GM21576 (cell line): ENCODE measurements at regions not wholly inside any gene's neighbourhood (a gene's known extent, or its start where the extent isn't known, plus 50 kb on each side); places are given as distances from the start of the nearest gene placed in this dataset.

Source experiments
- ATAC-seq: cut with Tn5 transposase; IDR thresholded peaks from one replicate; pipeline ENCODE4 v1.9.1; 2021; ENCODE audit warnings: mild to moderate bottlenecking, moderate library complexity; ENCODE audit not compliant: unreplicated experiment

DNA sequence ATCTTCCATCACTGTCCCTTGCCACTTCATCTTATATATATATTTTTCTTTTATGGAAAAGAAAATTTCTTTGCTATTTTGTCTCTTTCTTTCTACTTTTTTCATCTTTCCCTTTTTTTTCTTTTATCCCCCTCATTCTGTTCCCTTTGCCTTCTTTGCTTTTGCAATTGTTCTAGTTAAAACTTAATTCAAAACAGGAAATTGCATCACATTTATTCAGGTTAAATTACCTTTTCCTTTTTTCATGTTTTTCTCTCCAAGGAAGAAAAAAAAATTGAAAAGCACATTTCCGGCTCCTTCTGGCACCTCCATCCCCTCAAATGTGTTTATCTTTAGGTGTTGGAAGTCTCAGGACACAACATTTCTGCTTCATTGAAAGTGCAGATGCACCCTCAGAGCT lies 176.9 kb downstream of the FGF1 start:
- no peak for ATAC-seq

DNA sequence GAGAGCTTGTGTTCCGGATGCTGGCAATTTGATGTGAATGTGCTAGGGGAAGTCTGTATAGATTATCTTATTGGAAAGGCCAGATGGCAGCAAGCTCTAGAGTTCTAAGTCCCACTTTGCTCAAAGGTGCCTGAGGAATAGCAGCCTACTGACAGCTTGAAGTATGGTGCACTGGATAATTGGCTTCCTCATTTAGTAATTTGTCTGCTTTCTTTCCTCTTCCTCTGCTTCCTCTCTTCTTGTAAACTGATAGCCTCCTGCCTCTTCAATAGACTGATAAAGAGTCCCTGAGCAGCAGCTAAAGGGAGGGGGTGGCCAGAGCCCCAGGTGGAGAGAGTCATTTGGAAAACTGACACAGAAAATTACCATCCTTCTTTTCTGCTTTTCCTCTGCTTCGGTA lies 177.3 kb downstream of the FGF1 start:
- ATAC-seq = no peak

DNA sequence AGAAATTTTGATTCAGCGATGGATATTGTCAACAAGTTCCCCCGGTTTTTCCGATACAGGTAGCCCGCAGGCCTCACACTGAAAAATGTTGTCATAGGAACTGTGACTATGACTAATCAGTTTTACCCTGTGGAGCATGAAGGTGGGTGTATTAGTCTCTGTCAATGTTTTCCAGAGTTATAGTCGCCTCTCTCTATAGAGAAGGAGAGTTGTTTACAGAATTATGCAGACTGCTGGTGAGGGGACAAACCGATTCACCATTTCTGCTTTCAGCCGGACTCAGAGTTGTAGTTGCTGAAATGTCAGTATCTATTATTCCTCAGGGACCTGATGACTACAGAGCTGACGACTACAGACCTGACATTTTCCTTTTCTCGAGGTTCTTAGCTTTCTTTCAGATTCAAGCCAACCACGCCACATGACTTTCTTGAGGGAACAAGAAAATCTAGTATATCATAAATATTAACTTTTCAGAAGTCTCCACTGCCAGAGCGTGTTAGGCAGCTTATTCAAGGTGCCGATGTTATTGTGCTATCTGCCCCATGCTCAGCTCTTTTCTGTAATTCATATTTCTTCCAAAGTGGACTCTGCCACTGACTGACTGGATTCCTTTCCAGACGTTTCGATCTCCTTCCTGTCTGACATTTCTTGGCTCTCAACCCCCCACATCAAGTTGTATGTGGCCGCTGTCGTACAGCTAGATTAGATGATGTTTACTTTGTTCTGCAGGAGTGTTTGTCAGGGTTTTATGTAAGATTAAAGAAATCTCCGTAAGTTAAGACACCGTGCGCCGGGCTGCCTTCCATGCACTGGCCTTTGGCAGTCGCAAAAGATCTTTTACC lies 178.1 kb downstream of the FGF1 start:
- no peak for ATAC-seq

DNA sequence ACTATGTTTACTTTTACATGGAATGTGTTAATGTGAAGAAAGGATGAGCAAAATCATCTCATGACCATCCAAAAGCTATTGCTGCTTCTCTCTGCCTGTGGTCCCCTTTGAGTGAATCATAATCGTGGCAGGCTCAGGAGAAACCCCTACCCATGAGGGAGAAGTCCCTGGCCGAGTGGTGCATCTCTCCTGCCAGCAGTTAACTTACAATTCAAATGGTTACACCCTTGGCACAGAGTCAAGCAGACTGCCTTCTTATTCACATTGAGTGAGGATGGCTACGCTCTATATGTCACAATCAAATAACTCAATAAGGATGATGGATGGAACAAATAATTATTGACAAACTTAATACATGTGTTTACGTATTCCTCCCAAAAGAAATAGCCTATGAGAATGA lies 179.1 kb downstream of the FGF1 start:
- no peak for ATAC-seq

DNA sequence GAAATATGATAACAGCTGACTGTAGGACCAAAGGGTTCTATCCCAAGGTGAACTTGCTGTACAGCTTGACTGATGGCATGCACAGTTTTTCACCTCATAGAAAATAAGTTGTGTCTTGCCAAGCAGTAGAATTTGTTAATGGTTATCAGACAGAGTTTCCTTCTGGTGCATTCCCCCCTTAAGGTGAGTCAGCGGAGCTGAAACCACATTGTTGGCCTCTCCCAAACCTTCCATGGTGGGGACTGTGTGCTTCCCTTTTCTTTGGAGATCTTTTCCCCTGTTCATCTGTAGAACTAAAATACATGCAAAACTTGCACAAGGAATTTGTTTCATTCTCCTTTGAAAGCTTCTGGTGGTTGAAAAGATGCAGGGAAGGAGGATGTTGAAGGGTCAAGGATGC lies 179.8 kb downstream of the FGF1 start:
- ATAC-seq = no peak

DNA sequence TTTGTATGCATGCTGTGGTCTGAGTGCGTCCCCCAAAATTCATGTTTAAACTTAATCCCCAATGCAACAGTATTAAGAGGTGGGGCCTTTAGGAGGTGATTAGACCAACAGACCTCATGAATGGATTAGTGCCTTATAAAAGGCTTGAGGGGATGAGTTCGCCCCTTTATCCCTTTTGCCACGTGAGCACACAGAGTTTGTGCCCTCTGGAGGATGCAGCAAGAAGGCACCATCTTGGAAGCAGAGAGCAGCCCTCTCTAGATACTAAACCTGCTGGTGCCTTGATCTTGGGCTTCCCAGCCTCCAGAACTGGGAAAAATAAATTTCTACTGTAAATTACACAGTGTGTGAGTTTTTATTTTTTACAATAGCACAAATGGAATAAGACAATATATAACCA lies 177.1 kb upstream of the SPRY4 start:
- ATAC-seq = no peak

DNA sequence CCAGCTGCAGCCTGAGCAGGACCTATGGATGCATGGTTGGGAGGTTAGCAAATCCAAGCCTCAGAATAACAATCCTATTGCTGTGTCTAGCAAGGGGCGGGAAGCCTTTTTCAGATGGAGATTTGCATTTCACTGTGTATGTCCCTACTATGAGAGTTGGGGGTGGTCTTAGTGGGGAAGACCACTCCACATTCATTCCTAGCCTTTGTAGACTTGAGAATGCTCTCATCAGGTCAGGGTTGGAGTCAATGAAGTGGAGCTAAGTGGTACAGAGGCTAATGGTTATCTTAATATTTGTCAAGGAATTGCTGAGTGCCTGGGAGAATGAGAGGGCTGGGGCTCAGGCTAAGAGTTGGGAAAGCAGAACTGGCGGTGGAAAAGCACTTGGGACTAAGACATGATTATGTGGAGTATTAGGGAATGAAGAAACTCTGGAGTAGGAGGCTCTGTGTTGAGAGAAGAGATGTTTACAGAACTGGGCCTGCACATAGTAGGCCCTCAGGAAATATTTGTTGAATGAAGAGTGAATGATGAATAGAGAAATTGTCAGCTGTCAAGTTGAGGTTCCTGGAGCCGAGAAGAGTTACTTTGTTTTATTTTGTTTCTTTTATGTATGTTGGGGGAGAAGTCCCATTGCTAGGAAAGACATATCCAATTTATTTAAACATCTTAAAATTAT lies 175.5 kb upstream of the SPRY4 start:
- ATAC-seq = no peak

DNA sequence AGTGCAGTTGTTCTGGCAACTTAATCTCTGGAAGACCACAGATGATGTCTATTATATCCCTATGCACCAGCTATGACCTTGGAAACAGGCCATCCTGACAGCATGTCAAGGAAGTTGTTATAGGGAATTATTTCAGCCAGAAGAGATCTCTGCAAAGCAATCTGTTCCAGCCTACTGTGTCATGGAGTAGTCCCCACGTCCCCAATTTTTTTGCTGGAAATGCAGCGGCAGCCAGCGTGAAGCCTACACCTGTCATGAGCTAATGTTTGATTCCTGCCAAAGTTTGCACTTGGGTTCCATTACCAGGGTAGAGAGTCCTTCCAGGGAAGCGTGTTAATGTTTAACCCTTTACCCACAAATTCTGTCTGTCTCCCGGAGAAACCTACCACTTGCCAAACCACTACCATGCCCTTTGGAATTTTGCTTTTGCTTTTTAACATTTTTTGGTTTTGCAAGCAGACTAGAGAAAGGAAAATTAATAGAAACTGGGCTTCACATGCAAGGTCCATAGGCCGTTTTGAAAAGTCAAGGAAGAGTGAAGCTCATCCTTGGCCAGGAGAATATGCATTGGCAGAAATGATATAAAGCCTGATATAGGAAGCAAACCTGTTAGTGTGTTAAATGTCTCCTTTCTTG lies 174.9 kb upstream of the SPRY4 start:
- no peak for ATAC-seq

DNA sequence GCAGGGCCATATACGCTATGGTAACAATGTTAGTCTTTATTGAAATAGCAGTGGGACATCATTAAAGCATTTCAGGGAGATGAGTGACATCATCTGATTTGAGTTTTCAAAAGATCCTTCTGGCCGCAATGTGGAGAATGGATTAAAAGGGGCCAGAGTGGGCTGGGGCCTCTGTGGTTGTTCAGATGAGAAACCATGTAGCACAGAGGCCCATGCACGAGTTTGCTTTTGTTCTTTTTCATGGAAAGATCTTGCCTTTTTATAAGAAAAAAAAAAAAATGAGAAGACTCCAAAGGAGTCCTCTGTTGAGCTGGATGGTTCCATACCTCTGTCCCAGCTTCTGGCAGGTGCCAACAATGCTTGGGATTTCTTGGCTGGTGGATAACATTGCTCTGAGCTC lies 173.5 kb upstream of the SPRY4 start:
- ATAC-seq = no peak

DNA sequence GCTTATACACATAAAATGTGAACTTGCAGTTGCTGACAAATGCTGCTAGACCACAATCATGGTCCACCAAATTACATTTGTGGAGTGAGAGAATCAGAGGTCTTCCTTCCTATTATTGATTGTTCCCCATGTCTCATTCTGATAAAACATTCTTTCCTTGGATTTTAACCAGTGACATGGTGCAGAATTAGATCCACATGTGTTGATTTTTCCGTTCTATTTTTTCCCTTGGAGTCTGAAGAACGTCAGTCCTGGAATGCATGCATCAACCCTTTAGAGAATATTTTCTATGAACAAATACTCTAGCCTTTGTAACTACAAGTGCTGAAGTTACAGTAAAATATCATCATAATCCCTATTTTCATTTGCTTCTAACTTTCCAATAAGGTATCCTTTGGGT lies 170.7 kb upstream of the SPRY4 start:
- ATAC-seq = no peak

DNA sequence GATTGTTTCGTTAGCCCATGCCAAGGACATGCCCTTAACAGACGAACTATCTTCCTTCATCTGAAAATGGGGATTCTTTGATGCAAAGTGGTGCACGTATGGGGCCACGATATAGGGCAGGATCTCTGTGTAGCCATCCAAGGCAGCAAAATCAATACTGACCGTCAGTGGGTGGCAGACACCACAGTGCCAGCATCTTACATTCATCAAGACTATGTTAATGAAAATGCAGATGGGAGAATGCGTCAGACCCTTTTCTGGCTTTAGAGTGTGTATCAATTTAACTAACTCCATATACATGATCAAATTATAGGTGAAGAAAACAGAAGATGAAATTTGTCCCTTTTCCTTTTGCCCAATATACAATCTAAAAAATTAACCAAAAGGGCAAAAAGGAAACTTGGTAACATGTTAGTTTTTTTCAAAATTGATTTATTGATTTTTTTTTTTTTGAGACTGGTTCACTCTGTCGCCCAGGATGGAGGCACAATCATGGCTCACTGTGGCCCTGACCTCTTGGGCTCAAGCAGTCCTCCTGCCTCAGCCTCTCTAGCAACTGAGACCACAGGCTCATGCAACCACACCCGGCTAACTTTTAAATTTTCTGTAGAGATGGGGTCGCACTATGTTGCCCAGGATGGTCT lies 169.2 kb upstream of the SPRY4 start:
- no peak for ATAC-seq

DNA sequence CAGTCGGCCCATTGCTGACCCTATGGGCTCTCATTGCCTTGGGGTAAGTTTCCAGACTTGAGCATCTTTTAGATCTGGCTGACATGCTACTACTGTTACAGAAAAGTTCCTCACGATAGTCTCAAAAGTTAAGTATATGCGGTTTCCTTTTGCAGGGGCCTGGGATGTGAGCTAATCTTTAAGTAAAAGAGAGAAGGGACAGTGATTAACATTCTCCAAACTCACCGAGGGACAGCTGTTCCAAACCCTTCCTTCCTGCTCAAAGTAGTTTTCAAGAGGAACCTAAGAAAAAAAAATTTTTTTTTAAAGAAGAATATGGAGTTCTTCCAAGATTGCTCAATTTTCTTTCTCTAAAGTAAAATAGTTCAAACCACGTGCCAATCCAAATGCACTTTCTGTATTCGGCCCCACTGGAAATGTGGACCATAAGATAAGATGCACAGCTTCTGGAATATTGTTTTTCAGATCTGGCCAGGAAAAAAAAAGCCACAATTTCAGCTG lies 168.0 kb upstream of the SPRY4 start:
- ATAC-seq = no peak

DNA sequence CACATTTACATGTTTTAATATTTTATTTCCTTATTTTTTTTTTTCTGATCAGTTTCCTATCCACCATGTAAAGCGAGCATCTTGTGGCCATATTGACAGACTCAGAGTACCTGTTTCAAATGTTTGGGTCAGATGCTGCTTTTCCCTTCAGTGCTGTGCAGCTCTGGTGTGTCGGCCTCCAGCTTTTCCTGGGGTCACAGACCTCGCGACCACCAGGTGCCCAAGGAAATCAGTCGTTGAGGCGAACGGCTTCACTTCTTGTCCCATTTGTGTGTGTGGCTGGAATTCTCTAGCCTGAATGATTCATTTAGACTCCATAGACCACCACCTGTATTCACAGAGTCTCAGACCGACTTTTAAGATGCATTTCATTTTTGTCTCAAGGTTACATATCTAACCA lies 166.9 kb upstream of the SPRY4 start:
- ATAC-seq = no peak

DNA sequence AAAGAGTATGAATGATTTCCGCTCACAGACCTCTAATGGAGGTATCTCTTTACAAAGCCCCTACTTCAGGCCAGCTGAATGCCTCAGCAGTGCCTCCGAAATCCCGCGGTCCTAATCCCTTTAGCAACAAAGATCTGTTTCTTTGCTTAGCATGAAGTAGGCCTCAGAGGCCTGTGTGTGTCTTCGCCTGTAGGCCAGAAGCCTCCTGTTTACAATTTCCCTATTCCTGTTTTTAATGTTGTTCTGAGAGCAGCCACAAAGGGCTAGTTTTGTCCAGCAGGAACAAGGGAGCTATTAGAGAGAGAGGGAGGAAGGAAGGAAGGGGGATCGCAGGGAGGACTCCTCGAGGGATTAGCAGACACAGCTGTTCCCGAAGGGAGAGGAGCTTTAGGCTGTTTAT lies 166.4 kb upstream of the SPRY4 start:
- no peak for ATAC-seq

DNA sequence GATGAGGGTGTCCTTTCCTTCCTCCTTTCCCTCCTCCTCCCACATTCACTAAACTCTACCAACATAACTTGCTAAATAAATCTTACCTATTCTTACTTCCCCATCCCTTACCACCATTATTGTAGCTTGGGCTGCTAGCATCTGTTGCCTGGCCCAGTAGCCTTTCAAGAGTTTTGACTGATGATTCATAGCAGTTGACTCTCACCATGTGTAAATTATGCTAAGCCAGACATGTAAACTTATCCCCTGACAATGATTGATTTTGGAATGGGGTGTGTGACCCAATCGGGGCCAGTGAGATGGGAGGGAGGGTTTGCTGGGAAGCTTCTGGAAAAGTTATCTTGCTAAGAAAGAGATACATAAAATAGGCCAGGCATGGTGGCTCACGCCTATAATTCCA lies 161.8 kb upstream of the SPRY4 start:
- ATAC-seq = no peak

DNA sequence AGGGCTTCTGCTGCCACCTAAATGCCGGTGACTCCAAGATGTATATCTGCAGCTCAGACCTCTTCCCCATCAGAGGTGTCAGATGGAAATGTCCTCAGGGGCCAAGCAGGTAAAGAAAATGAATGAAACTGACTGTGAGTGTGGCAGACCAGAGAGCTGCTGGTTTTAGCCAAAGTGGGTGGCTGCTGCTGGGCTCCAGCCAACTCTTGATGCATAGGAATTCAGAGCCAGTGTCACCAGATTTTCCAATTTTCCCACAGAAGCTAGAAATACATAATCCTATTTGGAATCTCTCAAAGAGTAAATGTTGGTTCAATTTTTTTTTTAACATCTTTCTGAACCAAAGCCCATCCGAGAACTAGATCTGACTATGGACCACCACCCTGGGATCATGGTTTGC lies 161.2 kb upstream of the SPRY4 start:
- ATAC-seq = no peak

DNA sequence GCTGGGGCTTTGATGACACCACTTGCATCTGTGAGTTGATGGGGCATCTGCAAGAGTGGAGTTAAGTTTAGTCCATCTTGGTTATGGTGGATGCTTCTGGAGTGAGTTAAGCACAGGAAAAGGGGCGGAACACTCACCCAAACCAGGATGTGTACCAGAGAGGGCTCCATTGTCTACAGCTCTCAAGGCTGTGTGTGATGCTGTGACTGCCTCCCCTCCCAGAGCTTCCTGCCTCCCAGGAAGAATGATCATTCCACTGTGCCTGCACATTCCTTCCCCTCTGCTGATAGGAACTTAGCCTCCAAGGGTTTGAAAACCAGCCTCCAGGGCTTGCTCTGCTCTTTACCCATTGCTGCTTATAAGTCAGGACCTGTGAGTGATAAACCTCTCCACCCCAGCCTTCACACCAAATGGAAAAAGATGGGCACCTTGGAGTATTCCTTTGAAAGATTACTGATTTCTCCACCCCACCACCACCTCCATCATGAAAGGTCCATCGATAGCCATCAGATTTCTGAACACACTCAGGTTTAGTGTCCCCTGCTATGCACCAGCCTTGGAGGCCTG lies 160.1 kb upstream of the SPRY4 start:
- no peak for ATAC-seq

DNA sequence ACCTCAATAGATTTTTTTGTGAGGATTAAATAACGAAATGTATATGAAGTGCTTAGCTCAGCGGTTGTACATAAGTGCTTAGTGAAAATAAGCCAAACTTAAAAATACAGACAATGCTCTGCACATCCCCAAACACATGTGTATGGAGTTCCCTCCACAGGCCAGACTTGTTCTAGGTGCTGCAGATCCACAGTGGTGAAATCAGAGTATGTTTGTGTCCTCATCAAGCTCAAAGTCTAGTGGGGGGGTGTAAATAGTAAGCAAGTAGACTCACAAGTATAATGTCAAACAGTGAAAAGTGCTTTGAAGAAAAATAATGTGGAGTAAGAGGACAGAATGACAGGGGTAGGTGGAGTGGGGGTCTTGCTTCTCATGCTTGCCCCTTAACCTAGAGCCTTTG lies 157.4 kb upstream of the SPRY4 start:
- no peak for ATAC-seq

DNA sequence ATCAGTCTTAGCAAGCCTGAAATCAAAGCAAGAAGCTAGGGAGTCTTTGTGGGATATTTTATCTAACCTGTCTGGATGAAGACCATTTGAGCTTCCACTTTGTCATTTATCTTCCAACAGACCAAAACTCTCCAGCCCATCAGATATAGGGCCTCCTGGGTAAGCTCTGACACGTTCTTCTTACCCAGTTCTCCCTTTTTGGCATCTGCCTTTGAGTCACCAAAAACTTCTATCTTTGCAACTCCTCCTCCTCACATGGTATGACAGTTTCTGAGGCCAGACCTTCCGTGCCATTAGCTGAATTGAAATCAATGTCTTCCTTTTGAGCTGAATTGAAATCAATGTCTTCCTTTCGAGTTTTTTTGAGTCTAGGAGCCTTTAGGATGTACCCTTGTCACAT lies 156.6 kb upstream of the SPRY4 start:
- ATAC-seq = no peak

DNA sequence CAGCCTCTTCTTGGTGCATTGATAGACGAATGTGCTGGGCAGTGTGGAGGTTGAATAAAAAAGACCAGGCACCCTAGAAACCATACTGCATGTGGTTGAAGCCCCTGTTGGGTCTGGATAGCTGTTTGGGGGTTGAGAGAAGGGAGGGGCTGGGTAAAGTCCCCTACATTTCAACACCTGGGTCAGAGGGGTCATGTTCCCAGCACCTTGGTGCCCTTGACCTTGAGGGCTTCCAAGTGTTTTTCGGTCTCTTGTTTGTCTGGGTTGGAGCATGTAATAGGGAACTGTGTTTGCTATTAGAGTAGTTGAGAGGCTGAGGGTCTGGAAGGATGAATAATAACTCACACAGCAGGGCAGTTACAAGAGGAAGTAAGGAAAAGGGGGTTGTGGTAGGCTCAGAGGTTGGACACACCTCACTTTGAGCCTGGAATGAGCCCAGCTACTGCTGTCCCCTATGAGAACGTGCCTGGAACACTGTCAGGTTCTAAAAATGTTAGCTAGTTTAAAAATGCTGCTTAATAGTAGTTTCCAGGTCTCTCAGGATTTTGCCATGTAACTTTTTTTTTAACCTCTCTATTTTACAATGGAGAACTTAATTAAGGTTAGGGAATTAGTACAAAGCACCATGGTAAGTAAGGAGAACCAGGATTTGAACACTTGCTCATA lies 155.2 kb upstream of the SPRY4 start:
- no peak for ATAC-seq

DNA sequence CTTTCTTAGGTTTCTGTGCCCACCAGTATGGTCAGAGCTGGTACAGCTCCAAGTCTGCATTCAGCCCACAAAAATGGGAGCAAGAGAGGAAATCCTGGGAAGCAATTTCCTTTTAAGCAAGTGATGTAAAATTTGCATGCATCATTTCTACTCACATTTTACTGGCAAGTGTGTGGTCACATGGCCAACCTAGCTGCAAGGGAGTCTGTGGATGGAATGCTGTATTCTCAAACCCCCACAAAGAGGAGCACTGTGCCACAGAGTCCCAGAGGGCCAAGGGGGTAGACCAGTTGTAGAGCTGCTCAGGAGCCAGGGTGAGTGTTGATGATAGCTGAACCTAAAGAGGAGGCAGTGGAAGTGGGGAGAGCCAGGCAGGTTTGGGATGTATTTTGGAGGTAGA lies 154.3 kb upstream of the SPRY4 start:
- no peak for ATAC-seq
